Loucy (cell line): ENCODE measurements at regions not wholly inside any gene's neighbourhood (a gene's known extent, or its start where the extent isn't known, plus 50 kb on each side); places are given as distances from the start of the nearest gene placed in this dataset.

Experiments used
- CTCF ChIP-seq: fragments of 200-600 bp; sonication (generic); conservative IDR thresholded peaks from 2 replicates; pipeline ENCODE4 v1.5.1; 2014; ENCODE audit warnings: mild to moderate bottlenecking, antibody characterized with exemption, low read length
- EZH2phosphoT487 ChIP-seq: fragments of 200-600 bp; IDR thresholded peaks from 2 replicates; pipeline ENCODE4 v1.6.1; 2018; ENCODE audit warnings: antibody characterized with exemption, mild to moderate bottlenecking, moderate library complexity, borderline replicate concordance

GRCh38 chr11:69423181-69423580, 58.3 kb upstream of the LINC01488 start:
- TF ChIP-seq CTCF (no peak), EZH2phosphoT487 (no peak)
